GM18520 (cell line): ENCODE measurements at regions not wholly inside any gene's neighbourhood (a gene's known extent, or its start where the extent isn't known, plus 50 kb on each side); places are given as distances from the start of the nearest gene placed in this dataset.

Experiments used
- ATAC-seq: cut with Tn5 transposase; IDR thresholded peaks from one replicate; pipeline ENCODE4 v1.9.1; 2021; ENCODE audit not compliant: unreplicated experiment

- no peak for ATAC-seq
These were observed 60.0 kb upstream of the GZMB start for GRCh38 chr14:24693983-24694382.

- ATAC-seq = no peak
These were observed 59.4 kb upstream of the GZMB start for GRCh38 chr14:24693353-24693737.

GRCh38 chr14:24692382-24693352 is 58.7 kb upstream of the GZMB start:
- peak; percentile 71 for ATAC-seq

GRCh38 chr14:24690492-24690891 is 56.5 kb upstream of the GZMB start:
- no peak for ATAC-seq

- no peak for ATAC-seq
These were observed 54.2 kb upstream of the GZMB start for GRCh38 chr14:24688030-24688658.
